ENCODE measurements at regions not wholly inside any gene's neighbourhood (a gene's known extent, or its start where the extent isn't known, plus 50 kb on each side); places are given as distances from the start of the nearest gene placed in this dataset.

- TF ChIP-seq CTCF (IDR thresholded peaks at IDR 0.05; ENCODE audit: insufficient read depth, low read length, poor library complexity, severe bottlenecking) (no peak), EZH2phosphoT487 (conservative IDR thresholded peaks at IDR 0.05; ENCODE audit: low read length) (no peak)
These were observed 282.3 kb downstream of the SPRY2 start for GRCh38 chr13:80058626-80059025.

Data from SU-DHL-6 (cell line).